Stimulated activated CD4-positive, alpha-beta T cell treated with anti-CD3 and anti-CD28 coated beads, Interleukin-4, amount 100 ng/mL, for 48 hours (primary cell): ENCODE measurements at regions not wholly inside any gene's neighbourhood (a gene's known extent, or its start where the extent isn't known, plus 50 kb on each side); places are given as distances from the start of the nearest gene placed in this dataset.

Experiments used
- DNase-seq, 2 donors: peaks; one replicate each; pipeline ENCODE4 v3.0.0-alpha.2; 2020; ENCODE audit warnings: low read depth in 2 of 2

GRCh38 chr4:108400309-108400708, 220.1 kb upstream of the RPL34 start:
- no peak for DNase-seq

GRCh38 chr4:108399610-108400265, 220.6 kb upstream of the RPL34 start:
- no peak for DNase-seq

- no peak for DNase-seq
Observed at GRCh38 chr4:108398836-108399235, 221.5 kb upstream of the RPL34 start.

GRCh38 chr4:108398316-108398715, 222.1 kb upstream of the RPL34 start:
- no peak for DNase-seq

GRCh38 chr4:108397850-108398249, 222.5 kb upstream of the RPL34 start:
- DNase-seq: no peak

- no peak for DNase-seq
Observed at GRCh38 chr4:108396900-108397497, 223.4 kb upstream of the RPL34 start.

- DNase-seq: no peak
Observed at GRCh38 chr4:108395786-108396185, 224.6 kb upstream of the RPL34 start.

GRCh38 chr4:108393890-108394472, 225.2 kb upstream of the LEF1 start:
- no peak for DNase-seq

- DNase-seq: no peak
Observed at GRCh38 chr4:108391701-108392455, 223.1 kb upstream of the LEF1 start.

GRCh38 chr4:108385076-108385475, 216.3 kb upstream of the LEF1 start:
- DNase-seq: no peak

GRCh38 chr4:108384544-108384943, 215.8 kb upstream of the LEF1 start:
- no peak for DNase-seq

- DNase-seq: no peak
Observed at GRCh38 chr4:108383157-108383556, 214.4 kb upstream of the LEF1 start.

- DNase-seq: no peak
Observed at GRCh38 chr4:108382751-108383150, 214.0 kb upstream of the LEF1 start.

- no peak for DNase-seq
Observed at GRCh38 chr4:108378164-108378563, 209.4 kb upstream of the LEF1 start.

- no peak for DNase-seq
Observed at GRCh38 chr4:108377021-108377420, 208.3 kb upstream of the LEF1 start.

- DNase-seq: no peak
Observed at GRCh38 chr4:108375434-108375833, 206.7 kb upstream of the LEF1 start.

GRCh38 chr4:108372681-108373080, 203.9 kb upstream of the LEF1 start:
- DNase-seq: no peak

GRCh38 chr4:108371282-108371681, 202.6 kb upstream of the LEF1 start:
- DNase-seq: no peak

GRCh38 chr4:108370291-108371141, 201.8 kb upstream of the LEF1 start:
- DNase-seq: no peak

- DNase-seq: no peak
Observed at GRCh38 chr4:108369035-108369655, 200.4 kb upstream of the LEF1 start.

GRCh38 chr4:108367751-108368150, 199.0 kb upstream of the LEF1 start:
- no peak for DNase-seq
